ENCODE measurements at regions not wholly inside any gene's neighbourhood (a gene's known extent, or its start where the extent isn't known, plus 50 kb on each side); places are given as distances from the start of the nearest gene placed in this dataset.
"Not testable (repeated sequence)": the region's sequence is repeated elsewhere in the genome, so short reads cannot be mapped to it uniquely, and the experiment has no call there.

DNA sequence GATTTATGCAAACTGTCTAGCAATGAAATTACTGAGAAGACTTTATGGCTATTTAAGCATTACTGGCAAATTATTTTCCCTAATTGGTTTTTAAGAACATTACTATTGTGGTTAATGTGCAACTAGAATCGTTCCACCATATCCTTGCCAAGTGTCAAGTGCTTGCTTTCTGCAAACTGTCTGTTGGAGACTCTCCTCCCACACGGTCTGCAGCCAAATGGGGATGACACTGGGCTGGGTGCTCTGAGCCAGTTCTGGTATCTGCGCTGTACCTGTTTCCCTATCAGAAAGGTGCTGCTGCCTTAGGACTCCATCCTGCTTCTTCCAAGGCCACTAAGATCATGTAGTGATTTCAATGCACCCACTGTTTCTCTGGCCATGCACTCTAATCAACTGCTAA is 110.4 kb downstream of the RAMP3 start:
- ATAC-seq, result no peak

DNA sequence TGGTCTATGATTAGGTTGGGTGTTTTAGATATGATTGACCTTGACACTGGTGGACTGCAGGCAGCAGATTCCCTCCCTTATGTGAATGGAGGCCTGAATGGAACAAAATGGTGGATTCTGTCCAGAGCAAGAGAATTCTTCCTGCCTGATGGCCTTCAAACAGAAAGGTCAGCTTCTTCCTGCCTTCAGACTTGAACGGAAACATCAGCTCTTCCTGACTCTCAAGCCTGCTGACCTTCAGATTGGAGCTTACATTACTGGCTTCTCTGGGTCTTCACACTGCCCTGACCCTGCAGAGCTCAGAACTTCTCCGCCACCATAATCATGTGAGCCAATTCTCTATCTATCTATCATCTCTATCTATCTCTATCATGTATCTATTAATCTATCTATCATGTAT is 111.6 kb downstream of the RAMP3 start:
- no peak for ATAC-seq

DNA sequence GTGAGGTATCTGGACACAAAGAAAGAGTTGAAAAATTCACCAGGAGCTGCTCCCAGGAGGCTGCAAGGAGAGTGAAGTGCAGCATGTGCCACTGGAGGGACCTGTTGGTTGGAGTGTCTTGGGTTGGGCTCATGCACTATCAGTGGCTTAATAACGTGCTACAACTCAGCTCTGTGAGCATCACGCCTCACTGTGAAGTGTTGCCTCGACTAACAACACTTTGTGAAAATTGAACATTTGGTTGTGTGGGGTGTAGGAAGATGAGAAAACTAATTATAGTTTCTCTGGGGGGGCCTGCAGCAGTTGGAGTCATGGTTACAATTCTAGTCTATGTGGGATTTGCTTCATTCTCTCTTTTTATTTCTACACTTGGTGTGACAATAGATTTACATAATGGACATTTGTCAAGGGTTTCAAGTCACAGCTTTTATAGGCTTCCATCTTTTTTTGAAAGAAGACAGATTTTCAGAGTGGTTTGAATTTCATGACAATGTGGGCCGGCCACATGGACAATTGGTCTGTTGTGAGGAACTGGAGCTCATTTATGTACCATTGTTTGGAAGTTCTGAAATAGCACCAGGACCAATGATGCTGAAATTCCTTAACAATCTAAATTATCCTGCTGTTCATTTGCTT is 121.3 kb downstream of the RAMP3 start:
- ATAC-seq, result no peak

DNA sequence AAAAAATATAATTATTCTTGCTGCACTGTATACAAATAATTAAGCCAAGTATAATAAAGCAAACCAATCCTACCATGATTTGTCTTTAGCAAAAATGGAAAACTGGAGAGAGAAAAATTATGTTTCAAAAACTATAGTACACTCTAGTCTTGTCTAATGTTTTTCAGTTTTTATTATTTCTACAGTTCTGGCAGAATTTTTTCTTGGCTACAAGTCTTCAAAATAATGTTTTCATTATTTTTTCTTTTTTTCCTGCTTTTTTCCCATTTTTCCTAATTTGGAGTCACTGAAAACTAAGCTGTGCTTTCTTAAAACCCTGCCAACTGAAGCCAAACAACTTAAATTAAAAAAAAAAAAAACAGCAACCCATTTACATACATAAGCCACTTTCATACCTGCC is 132.0 kb downstream of the RAMP3 start:
- ATAC-seq, result not testable (repeated sequence)

DNA sequence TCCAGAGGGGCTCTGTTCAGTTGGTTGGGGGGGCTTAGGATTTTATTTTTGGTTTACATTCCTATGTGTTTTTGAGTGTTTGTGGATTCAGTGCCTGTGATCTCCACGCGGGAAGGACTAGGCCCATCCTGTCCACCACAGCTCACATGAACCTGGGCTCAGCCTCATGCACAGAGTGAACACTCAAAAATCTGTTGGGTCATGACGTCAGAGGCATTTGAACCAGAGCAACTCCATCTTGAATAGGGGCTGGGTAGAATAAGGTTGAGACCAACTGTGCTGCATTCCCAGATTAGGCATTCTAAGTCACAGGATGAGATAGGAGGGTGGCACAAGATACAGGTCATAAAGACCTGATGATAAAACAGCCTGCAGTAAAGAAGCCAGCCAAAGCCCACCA is 133.3 kb downstream of the RAMP3 start:
- no peak for ATAC-seq

DNA sequence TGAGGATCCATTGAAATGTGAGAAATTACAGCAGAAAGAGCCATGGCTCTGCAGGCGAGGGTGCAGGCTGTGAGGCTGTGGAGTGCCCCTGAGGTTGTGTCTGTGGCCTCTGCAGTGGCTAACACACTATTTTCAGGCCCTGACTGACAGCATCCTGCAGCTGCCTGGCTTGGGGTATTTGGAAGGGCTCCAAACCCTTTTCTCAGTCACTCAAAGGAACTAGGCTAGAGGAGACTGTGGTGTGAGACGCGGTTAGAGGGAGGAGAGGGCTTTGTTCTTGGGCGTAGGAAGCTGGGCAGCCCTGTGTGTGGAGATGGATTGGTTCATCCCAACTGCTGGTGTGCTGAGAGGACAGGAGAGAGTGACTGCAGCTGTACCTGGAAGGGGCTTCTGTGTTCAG is 134.9 kb downstream of the RAMP3 start:
- ATAC-seq, result no peak

DNA sequence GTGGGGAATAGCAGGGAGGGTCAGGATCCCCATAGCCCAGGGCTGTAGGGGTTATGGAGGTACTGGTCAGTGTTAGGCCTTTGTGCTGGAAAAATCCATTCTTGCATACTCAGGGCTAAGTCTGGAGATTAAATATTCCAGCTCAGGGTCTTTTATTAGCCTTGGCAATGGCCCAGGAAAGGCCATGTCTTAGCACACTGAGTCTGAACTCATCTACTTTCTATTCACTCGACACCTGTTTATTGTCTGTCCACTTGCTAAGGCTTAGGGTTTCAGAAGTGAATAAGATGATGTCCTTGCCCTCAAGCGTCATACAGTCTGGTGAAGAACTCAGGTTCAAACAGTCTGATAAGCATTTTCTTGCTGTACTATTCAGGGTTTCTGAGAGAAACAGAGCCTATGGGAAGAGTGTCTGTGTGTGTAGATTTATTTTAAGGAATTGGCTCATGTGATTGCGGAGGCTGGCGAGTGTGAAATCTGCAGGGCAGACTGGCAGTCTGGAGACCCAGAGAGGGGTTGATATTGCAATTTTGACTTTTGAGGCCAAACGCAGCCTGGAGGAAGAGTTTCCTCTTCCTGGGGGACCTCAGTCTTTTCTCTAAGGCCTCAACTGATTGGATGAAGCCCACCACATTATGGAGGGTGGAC is 135.8 kb downstream of the RAMP3 start:
- ATAC-seq, result no peak

DNA sequence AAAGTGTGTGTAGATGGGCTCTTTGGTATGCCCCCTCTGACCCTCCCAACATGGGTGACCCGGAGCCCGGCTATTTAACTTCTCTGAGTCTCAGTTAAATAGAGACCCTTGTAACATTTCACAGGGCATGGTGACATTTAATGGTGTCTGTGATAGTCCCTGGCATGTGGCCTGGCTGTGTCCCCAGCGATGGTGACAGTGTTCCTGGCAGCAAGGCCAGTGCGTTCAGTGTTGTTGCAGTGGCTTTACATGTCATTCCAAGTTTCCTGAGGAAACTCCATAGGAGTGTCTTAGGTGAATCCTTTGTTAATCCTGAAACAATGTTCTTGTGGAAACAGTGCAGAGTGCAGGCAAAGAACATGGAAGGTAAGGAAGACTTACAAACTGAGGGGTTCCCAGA is 137.0 kb downstream of the RAMP3 start:
- no peak for ATAC-seq

DNA sequence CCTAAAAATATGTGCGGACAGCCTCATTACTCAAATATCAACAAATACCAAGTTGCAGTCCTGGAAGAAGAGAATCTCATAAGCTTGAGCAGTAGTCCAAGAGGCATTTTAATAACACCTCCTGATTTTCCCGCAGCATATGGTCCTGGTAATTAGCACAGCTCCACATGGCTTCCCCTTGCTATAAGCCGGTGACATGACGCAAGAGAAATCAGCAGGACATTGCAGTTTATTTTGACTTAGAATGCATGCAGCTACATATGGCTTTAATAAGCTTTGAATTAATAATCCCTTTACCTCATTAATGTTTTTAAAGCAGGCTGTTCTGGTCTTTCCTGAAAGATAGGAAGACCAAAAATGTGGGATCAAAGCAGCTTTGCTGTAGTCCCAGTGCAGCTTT is 137.6 kb downstream of the RAMP3 start:
- no peak for ATAC-seq

DNA sequence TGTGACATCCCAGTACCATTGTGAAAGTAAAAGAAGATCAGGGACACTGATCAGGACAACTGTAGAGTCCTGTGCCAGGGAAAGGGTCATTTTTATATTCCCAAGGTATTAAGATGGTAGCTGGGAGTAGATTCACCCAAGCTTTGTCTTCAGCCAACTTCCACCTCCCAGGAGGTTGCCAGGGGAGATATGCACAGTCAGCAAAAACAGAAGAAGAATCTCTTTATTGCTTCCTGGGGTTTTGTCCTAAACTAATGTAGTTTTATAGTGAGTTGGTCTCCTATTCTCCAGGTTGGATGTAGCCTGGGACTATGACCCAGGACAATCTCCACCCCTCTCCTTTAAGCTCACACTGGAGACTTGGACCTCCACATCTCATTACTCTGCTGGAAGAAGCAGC is 139.2 kb downstream of the RAMP3 start:
- ATAC-seq, result no peak

DNA sequence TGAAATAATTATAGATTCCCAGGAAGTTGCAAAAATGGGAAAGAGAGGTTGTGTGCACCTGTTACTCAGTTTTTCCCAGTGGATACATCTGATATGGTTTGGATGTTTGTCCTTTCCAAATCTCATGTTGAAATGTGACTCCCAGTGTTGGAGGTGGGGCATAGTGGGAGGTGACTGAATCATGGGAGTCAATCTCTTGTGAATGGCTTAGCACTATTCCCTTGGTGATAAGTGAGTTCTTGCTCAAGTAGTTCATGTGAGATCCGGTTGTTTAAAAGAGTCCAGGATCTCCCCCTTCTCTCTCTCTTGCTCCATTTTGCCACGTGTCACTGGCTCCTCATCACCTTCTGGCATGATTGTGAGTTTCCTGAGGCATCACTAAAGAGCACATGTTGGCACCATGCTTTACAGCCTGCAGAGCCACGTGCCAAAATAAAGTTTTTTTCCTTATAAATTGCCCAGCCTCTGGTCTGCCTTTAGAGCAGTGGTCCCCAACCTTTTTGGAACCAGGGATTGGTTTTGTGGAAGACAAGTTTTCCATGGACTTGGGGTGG is 149.2 kb downstream of the RAMP3 start:
- ATAC-seq, result no peak

DNA sequence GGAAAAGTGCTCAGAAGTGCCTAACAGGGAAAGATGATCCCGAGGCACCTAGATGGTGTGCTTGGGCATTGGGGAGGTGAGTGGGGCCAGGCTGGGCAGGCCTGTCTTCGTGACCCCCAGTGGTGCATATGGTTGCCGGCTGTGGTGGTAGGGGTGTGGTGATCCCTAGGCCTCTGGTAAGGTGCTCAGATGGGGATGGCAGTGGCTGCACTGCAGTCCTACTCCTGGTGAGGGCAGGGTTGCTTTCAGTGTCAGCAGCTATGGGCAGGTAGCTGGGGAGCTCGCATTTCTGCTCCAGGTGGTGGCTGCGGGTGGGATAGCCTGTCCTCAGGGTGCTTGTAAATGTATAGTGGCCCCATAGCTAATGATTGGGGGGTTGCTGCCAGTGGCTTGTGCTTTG is 154.0 kb downstream of the RAMP3 start:
- ATAC-seq, result no peak

DNA sequence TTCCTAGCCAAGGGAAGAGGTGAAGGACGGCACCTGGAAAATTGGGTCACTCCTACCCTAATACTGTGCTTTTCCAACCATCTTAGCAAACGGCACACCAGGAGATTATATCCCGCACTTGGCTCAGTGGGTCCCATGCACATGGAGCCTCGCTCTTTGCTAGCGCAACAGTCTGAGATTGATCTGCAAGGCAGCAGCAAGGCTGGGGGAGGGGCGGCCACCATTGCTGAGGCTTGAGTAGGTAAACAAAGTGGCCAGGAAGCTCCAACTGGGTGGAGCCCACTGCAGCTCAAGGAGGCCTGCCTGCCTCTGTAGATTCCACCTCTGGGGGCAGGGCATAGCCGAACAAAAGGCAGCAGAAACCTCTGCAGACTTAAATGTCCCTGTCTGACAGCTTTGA is 157.9 kb downstream of the RAMP3 start:
- ATAC-seq, result not testable (repeated sequence)

DNA sequence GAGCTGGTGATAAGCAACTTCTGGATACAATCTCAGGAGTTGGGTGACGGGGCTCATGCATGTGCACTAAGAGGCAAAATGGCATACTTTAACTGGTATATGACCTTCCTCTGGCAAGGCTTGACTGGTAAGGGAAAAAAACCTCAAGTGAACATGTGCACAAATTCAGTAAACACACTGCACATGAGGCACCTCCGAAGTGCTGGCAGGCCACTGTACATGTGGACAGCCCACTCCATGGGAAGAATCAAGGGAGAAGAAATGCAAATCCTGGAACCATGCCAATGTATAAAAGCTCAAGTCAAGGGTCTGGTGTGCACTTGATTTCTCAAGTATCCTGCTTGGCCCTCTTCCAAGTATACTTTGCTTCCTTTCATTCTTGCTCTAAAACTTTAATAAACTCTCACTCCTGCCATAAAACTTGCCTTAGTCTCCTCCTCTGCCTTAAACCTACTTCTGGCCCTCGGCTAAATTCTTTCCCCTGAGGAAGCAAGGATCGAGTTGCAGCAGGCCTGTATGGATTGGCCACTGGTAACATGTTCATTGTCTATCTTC is 167.2 kb downstream of the RAMP3 start:
- no peak for ATAC-seq

DNA sequence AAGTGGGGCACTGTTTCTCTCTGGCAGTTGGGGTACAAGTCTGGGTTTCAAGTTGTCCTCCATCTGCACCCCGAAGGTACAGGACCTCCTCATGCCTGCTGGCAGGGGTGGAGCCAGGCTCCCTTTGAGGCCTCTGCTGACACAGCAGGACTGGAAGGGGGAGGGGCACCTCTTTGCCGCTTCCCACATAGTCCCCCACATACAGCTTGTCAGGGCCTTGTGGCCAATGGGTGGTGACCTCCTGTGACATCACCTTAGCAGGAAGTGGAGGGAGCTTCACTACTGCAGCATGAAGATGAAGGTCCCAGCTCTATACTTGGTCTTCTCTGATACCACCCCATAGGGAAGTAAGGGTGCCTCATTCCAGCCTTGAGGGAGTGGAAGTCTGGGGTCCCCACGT is 167.8 kb downstream of the RAMP3 start:
- ATAC-seq, result no peak

DNA sequence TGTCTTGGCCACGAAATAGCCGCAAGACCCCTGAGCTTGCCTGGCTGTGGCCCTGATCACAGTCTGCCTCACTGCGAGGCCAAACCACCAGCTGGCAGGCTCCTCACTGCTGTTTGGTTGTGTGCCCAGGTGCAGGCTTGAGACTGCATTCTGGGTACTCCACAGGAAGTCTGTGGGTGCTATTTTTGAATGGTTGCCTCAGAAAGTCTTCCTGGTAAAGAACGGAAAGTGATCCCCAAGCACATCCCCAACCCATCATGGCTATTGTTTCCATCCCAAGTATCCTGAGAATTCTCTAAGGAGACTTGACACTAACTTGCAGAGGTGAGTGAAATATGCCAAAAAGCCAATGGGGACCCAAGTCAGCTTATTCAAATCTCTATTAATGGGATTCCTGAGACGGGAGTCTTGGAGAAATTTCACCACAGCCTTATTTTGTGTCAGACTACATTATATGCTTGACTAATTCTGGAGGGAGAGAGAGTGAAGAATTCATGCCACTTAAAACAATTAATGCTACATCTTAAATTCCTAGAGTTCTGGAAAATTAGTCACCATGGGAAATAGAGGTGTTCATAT is 170.9 kb downstream of the RAMP3 start:
- ATAC-seq, result no peak

DNA sequence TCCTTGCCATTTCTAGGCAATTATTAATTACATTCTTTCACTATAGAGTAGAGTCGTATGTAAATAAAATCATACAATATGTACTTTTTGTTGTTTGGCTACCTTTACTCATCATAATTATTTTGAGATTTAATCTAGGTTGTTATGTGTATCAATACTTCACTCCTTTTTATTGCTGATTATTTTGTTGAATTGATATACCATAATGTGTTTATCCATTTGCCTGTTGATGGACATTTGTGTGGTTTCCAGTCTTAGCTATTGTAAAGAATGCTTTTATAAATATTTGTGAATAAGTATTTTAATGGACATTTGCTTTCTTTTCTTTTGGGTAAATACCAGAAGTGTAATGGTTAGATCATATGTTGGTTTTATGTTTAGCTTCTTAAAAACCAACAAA is 174.0 kb downstream of the RAMP3 start:
- ATAC-seq, result no peak

DNA sequence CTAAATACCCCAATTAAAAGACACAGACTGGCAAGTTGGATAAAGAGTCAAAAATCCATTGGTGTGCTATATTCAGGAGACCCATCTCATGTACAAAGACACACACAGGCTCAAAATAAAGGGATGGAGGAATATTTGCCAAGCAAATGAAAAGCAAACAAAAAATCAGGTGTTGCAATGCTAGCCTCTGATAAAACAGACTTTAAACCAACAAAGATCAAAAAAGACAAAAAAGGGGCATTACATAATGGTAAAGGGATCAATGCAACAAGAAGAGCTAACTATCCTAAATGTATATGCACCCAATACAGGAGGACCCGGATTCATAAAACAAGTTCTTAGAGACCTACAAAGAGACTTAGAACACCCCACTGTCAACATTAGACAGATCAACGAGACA is 177.4 kb downstream of the RAMP3 start:
- ATAC-seq, result not testable (repeated sequence)

DNA sequence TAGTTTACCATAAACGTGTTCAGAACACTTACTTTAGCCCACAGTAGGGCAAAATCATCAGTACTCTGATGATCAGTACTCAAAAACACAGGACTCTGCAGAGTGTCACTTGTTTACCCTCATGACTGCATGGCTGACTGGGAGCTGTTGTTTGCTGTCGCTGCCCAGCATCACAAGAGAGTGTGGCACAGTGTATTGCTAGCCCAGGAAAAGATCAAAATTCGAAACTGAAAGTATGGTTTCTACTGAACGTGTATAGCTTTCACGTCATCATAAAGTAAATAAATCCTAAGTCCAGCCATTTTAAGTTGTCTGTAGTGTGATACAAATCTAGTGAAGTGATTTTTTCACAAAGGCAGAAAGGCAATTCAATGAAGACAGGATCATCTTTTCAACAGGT is 184.6 kb downstream of the RAMP3 start:
- no peak for ATAC-seq

DNA sequence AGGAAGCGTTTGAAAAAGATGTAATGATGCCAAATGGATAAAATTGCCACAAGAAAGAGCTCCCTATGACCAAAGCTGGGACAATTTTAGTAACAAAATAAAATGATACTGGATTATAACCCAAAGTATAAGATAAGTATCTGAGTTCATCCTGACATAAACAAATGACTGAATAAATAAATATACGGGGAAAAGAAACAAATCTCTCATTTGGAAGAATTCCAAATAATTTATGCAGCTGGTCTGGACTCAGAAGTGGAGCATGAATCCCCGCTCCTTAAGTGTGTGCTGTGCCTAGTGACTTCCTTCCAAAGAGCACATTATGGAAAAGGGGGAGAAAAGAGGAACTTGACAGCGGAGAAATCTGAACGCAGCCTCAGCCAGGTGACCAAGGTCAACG is 186.2 kb downstream of the RAMP3 start:
- ATAC-seq, result no peak

DNA sequence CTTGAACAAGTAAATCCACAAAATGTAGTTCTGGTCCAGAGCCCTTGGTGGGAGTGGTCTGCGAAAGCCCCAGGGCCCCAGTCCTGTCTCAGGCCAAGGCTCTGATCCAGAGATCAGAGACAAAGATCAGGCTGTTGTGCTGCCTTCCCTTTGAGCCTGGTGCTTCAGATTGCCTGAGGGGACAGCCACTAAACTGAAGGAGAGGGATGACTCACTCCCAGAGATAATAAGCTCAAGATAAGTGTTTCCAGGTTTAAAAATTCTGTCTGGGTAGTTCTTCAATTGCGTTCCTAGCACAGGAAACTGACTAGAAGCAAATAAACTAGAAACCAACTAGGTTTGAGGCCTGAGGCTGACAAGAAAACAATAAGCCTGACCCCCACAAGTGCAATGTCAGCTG is 190.2 kb downstream of the RAMP3 start:
- no peak for ATAC-seq

DNA sequence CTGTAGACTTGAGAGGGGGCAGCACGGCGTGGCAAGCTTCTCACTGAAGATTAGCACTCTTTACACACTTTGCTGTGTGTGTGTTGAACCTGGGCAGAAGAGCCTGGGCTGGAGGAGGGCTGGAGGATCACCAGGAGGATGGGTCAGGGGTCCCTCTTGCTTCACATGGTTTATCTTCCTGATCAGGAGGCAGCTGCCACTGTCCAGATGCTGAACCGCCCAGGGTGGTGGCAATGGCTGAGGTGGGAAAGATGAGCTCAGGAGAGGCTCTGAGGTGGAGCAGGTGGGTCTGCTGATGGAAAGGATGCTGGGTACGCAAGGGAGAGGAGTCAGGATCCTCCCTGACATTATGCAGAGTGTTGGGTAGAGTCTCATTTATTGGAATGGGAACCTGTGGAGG is 191.5 kb downstream of the RAMP3 start:
- no peak for ATAC-seq

DNA sequence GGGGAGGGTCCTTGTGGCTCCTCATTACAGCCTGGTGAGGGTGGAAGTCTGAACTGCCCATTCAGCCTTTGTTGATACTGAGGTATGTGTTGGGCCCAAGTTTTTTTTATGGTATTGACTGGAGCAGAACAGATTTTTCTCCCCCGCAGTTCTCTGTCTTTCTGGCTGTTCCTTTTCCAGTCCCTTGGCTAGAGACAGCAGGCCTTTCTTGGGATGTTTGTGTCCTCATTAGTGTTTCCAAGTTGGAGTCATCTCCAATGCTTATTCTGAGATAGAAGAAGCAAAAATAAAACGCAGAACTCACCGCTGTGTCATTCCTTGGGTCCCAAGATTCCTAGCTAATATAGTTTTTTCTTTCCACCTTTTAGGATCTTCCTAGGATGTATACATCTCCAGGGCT is 193.3 kb downstream of the RAMP3 start:
- ATAC-seq, result no peak

DNA sequence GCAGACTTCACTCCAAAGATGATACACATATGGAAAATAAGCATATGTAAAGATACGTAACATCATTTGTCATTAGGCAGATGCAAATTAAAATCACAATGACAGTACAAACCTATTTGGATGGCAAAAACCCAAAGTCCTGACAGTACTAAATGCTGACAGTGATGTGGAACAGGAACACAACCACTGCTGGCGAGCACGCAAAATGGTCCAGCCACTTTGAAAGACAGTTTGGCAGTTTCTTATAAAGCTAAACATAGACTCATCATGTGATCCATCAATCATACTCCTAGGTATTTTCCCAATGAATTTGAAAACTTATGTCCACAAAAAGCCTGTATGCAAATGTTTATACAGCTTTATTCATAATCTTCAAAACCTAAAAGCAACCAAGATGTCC is 200.7 kb downstream of the RAMP3 start:
- no peak for ATAC-seq

Measured in esophagus mucosa (tissue), 1 donor.